ENCODE measurements at regions not wholly inside any gene's neighbourhood (a gene's known extent, or its start where the extent isn't known, plus 50 kb on each side); places are given as distances from the start of the nearest gene placed in this dataset.
A peak's percentile ranks its signal among the peaks of the same experiment; 100 is the strongest.

GRCh38 chr10:111522551-111522950 lies 445.7 kb downstream of the ADRA2A start:
- DNase-seq, result no peak

GRCh38 chr10:111523016-111523415 lies 446.2 kb downstream of the ADRA2A start:
- DNase-seq, result no peak

- DNase-seq, result no peak
Observed at GRCh38 chr10:111524134-111524533, 447.3 kb downstream of the ADRA2A start.

GRCh38 chr10:111525696-111526095 lies 448.9 kb downstream of the ADRA2A start:
- DNase-seq, result no peak

GRCh38 chr10:111531690-111532089 lies 454.9 kb downstream of the ADRA2A start:
- DNase-seq, result no peak

GRCh38 chr10:111532139-111532538 lies 455.3 kb downstream of the ADRA2A start:
- DNase-seq, result no peak

GRCh38 chr10:111539246-111539645 lies 462.4 kb downstream of the ADRA2A start:
- no peak for DNase-seq

- no peak for DNase-seq
Observed at GRCh38 chr10:111543854-111544253, 467.0 kb downstream of the ADRA2A start.

- DNase-seq, result no peak
Observed at GRCh38 chr10:111545861-111546605, 469.2 kb downstream of the ADRA2A start.

- DNase-seq, result no peak
Observed at GRCh38 chr10:111548084-111548726, 471.4 kb downstream of the ADRA2A start.

- DNase-seq, result no peak
Observed at GRCh38 chr10:111551001-111551400, 474.2 kb downstream of the ADRA2A start.

- DNase-seq, result no peak
Observed at GRCh38 chr10:111556666-111557065, 479.8 kb downstream of the ADRA2A start.

GRCh38 chr10:111558211-111558610 lies 481.4 kb downstream of the ADRA2A start:
- DNase-seq, result no peak

GRCh38 chr10:111560027-111560426 lies 483.2 kb downstream of the ADRA2A start:
- no peak for DNase-seq

GRCh38 chr10:111561124-111561523 lies 484.3 kb downstream of the ADRA2A start:
- no peak for DNase-seq

- no peak for DNase-seq
Observed at GRCh38 chr10:111565542-111565941, 488.7 kb downstream of the ADRA2A start.

- no peak for DNase-seq
Observed at GRCh38 chr10:111578076-111578475, 501.2 kb downstream of the ADRA2A start.

GRCh38 chr10:111579473-111579872 lies 502.6 kb downstream of the ADRA2A start:
- no peak for DNase-seq

- no peak for DNase-seq
Observed at GRCh38 chr10:111590703-111591102, 513.9 kb downstream of the ADRA2A start.

GRCh38 chr10:111593578-111593977 lies 516.7 kb downstream of the ADRA2A start:
- DNase-seq, result no peak

- no peak for DNase-seq
Observed at GRCh38 chr10:111595173-111595572, 518.3 kb downstream of the ADRA2A start.

GRCh38 chr10:111598433-111599059 lies 521.7 kb downstream of the ADRA2A start:
- peak; percentile 35 to 49 for DNase-seq

- DNase-seq, result no peak
Observed at GRCh38 chr10:111599943-111600342, 523.1 kb downstream of the ADRA2A start.

GRCh38 chr10:111600772-111601171 lies 523.9 kb downstream of the ADRA2A start:
- no peak for DNase-seq
